ENCODE measurements at regions not wholly inside any gene's neighbourhood (a gene's known extent, or its start where the extent isn't known, plus 50 kb on each side); places are given as distances from the start of the nearest gene placed in this dataset.

DNA sequence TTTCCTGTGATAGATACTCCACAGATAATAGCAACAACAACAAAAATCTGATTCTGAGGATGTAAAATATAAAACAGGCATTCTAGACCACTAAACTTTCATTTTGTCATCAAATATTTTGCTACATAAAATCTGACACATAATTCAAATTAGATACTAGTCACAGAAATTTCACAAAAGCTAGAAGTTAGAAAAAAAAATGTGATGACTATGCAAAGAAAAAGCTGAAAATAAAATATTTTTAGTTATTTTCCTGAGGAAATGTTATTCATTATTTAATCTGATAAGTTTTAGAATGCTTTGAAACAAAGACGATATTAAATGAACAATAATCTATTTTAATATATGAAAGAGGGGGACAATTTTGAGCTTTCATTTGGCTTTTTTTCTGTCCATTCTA lies 357.2 kb downstream of the SLITRK6 start:
- no peak for DNase-seq

DNA sequence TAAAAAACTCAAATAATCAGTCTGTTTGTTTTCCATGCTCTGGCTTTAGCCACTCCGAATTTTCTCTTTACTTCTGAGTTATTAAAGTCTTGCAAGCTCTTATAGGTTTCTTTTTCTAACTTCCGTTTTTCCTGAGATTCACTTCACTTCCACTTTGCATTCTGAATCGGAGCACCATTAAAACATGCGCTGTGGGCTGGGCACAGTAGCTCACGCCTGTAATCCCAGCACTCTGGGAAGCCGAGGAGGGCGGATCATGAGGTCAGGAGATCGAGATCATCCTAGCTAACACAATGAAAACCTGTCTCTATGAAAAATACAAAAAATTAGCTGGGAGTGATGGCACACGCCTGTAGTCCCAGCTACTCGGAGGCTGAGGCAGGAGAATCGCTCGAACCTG lies 357.9 kb downstream of the SLITRK6 start:
- DNase-seq = no peak

DNA sequence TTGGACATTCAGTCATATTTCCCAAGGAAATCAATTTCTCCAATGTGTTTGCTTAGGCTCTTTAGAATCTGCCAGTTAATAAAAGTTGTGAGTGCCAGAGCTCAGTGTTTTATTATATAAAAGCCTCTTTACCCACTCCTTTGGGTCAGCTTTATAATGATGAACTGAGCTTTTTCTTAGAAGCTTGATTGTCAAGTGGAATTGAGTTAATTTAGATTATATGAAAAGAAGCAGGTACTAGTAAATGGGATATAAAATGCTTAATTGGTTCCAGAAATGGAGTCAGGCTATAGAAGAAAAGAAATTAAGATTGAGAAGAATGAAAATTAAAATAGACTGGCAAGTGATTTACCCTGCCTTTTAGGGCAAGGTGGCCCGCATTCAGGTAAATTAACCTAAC lies 363.2 kb downstream of the SLITRK6 start:
- DNase-seq = no peak

DNA sequence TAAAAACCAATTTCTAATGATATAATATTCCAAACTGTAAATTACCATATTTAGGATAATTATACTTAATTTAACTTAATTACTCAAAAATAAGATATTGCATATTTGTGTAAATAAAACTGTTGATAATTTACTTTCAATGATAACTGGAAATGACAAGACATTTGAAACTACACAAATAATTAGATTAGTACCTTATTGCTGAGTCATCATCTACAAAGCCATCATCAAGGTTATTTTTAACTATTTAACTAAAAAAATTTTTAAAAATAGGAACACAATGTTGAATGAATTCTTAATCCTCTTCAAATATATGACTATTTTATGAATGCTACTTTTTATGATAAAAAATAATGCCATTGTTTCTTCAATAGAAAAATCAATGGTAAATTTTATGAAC lies 364.3 kb downstream of the SLITRK6 start:
- no peak for DNase-seq

DNA sequence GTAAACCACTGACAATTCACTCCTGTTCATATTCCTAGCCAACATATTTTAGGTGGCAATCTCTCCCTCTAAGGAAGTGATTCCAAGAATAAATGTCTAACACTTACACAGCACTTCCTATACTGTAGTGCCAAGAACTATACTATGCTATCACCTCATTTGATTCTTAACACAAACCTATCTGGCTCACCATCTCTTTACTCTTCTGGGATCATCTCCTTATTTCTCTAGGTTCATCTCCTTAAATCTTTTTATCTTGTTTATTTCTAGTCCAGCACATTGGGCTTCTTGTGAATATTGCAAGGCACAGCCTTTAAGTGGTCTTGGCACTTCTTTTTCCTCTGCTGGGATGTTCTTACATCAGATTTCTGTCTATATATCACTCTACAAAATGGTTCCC lies 366.3 kb downstream of the SLITRK6 start:
- no peak for DNase-seq

DNA sequence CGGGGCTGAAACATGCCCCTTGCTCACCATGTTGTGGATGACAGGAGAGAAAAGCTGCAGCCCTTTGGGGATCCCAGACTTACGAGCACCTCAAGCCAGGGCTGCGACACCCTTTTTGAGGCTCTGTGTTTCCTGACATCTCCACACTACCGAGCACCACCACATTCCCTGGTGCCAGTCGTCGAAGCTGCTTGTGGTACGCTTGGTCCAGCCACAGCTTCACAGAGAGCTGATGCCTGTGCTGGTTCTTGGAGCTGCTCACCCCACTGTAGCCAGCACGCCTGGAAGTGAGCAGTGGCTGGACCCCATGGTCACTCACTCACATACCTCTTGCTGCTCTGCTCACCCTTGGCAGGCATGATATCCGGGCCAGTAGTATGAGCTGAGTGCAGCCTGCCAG lies 367.5 kb downstream of the SLITRK6 start:
- DNase-seq = no peak

DNA sequence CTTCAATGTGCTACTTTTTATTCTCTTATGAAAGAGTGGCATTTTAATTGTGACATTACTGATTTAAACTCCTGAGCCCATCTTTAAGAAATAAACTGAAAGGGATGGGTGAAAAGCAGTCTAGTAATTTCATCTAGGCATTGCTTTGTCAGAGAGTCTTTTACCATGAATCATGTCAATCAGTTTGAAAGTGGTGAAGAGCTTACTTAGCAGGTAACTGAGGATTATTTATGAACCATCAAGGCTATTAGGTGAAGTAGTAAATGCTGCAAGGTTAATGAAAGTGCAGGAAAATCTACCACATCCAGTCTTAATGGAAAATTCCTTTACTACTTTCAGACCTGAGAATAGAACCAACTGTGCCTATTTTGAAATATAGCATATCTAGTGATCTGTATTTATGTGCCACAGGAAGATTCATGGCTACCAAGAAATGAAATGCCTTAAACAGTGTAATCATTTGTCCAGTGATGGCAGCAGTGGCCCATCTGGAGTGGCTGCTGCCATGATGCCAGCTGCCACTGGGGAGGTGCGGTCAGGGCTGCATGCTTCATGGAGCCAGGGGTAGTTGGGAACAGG lies 368.9 kb downstream of the SLITRK6 start:
- DNase-seq = no peak

DNA sequence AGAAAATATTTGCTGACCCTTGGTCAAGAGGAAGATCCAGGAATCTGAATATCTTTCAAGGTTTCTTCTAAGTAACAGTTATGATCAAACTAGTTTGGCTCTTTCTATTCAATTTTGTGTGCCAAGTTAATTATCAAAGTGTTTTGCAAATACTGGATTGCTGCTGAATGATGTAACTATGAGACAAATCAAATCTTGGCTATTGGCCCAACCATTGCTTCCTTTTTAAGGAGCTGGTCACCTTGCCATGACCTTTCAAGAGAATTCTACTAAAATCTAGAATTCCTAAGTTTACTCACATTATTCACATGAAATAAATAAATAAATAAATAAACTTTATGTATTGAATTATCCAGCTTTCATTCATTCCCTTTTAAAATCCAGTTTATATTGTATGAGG lies 371.8 kb downstream of the SLITRK6 start:
- DNase-seq = no peak

DNA sequence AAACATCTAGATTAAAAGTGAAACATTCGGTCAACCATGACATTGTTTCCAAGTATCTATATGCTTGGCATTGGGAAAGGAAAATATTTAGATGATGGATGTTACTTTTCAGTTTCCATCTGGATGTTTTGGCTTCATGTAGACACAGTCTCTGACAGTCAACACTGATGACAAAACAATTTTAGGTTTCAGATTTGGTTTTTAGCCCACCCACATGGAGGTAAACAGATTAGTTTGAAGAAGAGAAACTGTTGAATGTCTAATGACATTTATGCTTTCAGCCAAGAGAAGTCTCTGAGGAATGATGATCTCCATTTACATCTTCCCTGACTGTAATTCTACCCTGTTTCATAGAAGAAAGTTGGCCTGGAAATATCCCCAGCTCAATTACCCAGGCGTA lies 379.1 kb downstream of the SLITRK6 start:
- no peak for DNase-seq

DNA sequence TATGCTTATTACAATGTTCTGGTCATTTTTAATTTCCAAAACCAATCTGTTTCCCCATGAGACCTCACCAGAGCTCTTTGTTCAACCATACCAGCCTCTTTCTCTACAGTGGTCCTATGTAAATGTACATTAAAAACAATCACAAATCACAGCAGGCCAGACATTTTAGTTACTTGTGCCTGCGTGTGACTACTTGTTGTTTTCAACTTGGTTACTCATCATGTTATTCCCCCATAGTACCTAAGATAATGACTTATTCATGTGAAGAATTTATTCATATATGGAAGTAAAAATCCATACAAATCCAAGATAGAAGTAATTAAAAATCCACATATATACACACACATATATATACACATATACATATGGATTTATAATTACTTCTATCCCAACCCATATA lies 379.6 kb downstream of the SLITRK6 start:
- DNase-seq = no peak

DNA sequence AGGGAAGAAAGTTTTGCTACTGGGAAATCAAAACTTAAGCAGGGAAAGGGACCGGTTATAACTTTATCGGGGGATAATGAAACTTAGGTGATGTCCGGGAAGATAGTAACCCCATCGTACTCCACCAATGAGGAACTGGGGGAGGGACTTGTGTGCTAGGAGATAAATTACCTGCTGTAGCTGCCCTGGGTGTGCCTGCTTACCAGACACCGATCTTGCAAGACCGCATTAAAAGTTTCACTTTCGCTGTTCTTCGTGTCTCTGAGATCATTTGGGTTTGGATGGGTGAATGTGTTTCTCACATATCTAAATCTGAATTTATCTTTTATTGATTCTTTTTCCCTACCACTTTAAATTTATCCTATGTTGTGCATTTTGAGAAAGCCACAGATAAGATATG lies 381.4 kb downstream of the SLITRK6 start:
- no peak for DNase-seq

DNA sequence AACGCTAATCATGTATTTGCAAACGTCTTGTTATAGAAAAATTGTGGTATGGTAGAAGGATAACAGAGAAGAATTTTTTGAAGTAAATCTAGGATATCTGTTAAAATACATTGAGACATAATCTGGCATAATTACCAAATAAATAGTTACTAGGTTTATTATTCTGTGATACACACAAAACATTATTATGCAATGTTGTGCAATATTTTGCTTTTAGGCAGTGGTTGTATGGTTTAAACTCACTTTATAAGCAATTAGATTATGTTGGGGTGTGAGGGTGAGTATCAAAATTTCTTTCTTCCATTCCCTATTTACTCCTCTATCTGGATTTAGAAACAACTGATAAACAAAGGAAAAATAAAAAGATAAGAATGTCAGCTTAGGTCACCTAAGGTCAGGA lies 385.6 kb downstream of the SLITRK6 start:
- DNase-seq = no peak

DNA sequence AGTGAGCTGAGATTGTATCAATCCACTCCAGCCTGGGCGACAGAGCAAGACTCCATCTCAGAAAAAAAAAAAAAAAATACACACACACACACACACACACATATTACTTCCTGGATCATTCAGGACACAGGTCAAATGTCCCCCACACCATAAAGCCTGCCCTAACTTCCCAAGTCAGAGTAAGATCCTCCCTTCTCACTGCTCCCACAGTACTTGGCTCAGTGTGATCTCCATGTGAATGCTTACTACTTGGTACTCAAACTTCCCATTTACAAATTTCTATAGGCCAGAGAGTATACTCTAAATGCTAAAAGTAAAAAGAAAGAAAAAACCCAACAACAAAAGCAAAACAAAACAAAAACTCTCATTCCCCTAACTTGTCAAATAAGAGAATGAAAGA lies 386.8 kb downstream of the SLITRK6 start:
- no peak for DNase-seq

DNA sequence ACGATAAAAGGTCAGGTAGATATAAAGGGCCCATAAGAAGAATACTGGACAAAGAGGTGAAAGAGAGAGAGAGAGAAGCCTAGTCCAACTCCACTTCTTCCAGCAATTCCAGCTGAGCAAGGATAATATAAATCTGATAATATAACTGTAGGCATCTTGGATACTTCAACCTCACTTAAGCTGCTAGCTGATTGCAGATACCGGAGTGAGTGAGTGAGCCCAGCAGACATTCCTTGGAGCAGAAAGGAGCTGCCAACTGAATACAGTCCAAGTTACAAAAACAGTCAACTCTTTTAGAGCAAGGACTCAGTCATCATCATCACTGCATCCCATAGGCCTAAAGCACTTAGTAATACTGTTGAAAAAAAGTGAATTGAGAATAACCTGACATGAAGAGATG lies 387.6 kb downstream of the SLITRK6 start:
- DNase-seq = no peak

DNA sequence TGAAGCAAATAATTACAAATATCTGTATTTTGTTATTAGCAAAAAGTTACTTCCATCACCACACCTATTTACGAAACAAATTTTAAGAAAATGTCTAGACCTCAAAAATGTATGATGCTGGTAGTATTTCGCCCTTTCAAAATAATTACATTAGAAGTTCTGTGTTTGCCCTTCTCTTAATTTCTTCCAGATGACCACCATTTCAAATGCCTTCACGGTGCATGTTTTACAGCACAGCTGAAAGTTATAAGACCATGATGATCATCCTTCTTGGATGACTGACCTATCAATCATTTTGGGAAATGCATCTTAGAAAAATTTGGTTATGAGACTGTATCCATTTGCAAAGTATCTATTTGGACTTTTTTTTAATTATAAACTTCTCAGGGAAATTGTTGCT lies 390.8 kb downstream of the SLITRK6 start:
- DNase-seq = no peak

DNA sequence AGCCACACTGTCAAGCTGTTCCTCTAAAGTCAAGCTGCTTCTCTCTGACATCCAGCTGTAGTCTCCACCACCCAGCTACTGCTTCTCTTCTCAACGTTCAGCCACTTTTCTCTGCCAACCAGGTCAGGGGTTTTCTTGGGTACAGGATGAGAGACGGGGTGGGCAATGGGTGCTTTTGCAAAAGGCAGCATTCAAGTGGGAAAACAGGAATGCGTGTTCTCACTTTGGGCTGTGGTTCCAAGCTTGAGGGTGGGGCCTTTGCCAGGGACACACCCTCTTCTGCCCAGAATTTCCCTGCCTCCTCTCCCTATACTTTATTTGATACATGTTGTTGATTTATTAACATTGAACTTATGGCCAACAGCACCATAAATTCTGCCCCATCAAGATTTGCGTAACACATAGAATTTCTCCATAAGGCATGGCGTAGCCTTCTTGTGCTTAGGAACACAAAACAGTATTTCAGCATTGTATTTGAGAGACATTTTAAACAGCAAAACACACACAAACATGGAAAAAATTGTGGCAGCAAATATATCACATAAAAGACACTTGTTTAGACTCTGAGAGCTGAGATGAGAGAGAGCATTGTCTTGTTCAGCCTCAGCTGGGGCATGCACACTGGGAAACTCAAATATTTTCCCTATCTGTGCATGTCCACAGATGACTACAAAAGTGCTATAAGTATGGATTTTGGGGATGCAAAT lies 392.8 kb downstream of the SLITRK6 start:
- no peak for DNase-seq

DNA sequence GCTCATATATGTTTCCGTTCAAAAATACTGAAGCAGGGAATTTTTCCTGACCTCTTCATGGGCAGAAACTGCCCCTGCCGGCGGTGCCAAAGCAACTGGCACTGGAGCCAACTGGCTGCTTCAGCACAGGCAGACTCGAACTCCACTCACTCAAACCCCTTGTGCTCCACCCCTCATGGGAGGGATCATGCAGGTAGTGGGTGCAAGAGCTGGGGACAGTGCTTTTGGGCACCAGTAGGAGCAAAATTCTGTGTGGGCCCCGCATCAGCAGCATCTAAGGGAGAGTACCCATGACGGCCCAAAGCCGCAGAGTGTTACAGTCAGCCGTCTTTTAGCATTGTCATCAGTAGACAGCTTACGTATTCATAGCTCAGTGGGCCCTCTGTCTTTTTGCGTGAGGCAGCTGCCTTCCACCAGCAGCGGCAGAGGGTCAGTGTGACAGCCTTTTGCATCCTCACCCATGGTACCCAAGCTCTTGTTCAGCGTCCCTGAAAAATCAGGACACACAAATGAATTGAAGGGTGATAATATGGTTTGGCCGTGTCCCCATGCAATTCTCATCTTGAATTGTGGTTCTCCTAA lies 393.8 kb downstream of the SLITRK6 start:
- DNase-seq = no peak

DNA sequence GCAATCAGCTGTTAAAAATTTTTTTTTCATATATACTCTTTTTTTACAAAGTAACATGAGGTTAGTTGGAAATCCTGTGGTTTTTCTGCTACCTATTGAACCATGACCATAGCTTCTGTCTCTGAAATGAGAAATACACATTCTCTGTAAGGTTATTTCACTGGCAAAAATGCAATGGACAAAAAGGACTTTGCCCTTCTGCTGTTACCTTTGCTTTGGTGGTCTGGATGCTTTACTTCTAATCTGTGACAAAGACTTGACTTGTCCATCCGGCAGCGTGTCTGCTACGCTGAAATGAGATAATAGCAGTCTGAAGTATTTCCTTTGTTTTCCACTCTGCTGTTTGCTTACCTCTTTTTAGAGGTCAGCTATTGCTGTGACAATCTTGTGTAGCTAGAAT lies 412.8 kb downstream of the SLITRK6 start:
- no peak for DNase-seq

DNA sequence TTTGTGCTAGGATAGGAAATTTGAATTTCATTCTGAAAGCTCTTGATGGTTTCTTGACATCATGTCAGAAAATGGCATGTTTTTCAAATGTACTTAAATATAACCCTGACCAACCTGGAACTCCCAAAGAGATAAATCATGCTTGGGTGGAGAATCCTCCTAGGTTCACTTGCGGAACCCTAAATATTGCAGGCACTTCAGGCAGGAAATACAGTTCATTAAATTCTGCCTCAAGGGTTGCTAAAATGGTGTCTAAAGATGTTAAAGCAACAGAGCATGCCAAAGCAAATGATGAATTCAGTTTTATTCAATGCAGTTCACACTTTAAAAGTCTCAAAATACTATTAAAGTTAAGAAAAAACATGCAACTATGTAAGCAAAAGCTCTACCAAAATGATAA lies 415.9 kb downstream of the SLITRK6 start:
- no peak for DNase-seq

DNA sequence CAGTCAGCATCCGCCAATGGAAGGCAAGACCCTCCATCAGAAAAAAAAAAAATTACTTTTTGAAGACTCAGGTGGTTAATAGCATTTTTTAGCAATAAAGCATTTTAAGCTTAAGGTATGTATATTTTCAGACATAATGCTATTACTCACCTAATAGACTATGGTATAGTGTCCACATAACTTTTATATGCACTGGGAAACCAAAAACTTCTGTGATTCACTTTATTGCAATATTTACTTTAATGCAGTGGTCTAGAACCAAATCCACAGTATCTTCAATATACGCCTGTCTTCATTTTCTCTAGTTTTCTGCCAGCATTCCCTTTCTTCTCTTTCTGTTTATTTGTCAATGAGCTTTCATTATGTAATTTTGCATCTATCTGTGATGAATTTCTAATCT lies 418.1 kb downstream of the SLITRK6 start:
- no peak for DNase-seq

DNA sequence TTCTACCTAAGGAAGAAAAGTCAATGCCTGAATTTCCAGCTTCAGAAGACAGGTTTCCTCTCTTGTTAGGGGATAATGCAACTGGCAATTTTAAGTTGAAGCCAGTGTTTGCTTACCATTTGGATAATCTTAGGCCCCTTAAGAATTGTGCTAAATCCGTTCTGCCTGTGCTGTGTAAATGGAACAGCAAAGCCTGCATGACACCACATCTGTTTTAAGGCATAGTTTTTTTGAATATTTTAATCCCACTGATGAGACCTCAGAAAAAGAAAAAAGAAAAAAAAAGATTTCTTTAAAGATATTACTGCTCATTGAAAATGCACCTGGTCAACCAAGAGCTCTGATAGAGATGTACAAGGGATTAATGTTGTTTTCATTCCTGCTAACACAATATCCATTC lies 419.2 kb downstream of the SLITRK6 start:
- no peak for DNase-seq

DNA sequence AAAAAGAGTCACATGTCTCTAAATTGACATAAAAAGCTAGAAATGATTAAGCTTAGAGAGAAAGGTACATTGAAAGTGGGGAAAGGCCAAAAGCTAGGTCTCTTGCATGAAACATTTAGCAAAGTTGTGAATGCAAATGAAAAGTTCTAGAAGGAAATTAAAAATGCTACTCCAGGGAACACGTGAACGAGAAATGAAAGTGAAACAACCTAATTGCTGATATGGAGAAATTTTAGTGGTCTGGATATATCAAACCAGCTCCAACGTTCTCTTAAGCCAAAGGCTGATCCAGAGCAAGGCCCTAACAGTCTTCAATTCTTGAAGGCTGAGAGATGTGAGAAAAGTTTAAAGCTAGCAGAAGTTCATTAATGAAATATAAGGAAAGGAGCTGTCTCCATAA lies 419.8 kb downstream of the SLITRK6 start:
- no peak for DNase-seq

DNA sequence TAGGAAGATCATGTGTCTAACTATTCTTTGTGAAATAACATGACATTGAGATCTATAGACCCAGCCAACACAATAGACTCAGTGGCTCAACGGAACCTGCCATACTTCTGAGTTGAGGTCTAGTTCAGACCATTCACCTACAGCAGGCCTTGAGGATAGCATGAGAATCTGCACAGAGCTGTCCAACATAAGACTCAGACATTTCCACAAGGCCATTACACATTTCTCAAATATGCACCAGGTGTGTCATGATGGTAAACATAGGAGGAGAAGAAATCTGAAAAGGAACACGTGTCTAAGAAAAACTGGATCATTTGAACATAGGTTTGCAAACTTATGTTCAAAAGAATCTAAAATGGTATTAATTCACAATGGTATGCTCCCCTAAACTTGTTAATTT lies 421.4 kb downstream of the SLITRK6 start:
- no peak for DNase-seq

DNA sequence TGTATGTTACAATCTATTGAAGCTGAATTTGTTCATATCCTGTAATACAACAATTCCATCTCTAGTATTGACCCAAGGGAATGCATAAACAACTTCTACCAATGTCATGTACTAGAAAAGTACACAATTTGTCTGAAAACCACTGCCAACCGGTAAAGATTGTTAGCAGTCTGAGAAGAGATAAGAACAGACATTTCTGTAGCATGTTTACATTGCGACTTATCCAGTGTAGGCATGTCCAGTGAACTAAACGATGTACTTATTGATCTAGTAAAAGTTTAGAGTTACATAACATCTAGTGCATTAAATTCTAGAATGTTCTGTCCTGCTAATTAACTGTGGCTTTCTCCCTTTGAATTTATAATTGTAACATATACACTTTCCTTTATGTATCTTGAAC lies 425.9 kb downstream of the SLITRK6 start:
- DNase-seq = no peak

DNA sequence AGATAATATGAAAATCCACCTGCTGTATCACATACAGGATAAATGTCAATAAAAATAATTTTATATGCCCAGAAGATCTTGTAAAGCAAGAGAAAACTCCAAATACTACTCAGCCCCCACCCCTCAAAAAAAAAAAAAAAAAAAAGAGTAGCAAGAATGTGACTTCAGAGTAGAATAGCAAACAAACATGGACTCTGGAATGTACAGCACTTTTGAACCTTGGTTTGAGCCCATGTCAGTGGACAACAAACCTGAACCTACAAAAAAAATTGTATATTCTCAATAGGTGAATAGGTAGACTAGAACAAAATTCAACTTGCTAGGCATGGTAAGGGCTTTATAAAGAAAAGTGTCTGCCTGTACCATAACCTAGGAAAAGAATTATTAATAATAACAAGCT lies 428.0 kb downstream of the SLITRK6 start:
- no peak for DNase-seq

Measured in NCI-H1048 (cell line).